Endometrial microvascular endothelial cells (primary cell): ENCODE measurements at regions not wholly inside any gene's neighbourhood (a gene's known extent, or its start where the extent isn't known, plus 50 kb on each side); places are given as distances from the start of the nearest gene placed in this dataset.
"Not testable (repeated sequence)": the region's sequence is repeated elsewhere in the genome, so short reads cannot be mapped to it uniquely, and the experiment has no call there.

Experiments used
- in situ Hi-C: cut with HindIII; loops from 2 replicates; pipeline ENCODE4 v1.10.0; 2017; ENCODE audit warnings: low sequenced_read_pairs, low pct_unique_long_range_greater_than_20kb; ENCODE audit errors: inconsistent ontology term

- in situ Hi-C loops, result no loop called here
Measured at GRCh38 chr2:41170589-41170988, 718.7 kb upstream of the SLC8A1 start.

GRCh38 chr2:41180387-41180786, 728.5 kb upstream of the SLC8A1 start:
- in situ Hi-C loops, result no loop called here

GRCh38 chr2:41182961-41183360, 731.1 kb upstream of the SLC8A1 start:
- in situ Hi-C loops, result no loop called here

DNA sequence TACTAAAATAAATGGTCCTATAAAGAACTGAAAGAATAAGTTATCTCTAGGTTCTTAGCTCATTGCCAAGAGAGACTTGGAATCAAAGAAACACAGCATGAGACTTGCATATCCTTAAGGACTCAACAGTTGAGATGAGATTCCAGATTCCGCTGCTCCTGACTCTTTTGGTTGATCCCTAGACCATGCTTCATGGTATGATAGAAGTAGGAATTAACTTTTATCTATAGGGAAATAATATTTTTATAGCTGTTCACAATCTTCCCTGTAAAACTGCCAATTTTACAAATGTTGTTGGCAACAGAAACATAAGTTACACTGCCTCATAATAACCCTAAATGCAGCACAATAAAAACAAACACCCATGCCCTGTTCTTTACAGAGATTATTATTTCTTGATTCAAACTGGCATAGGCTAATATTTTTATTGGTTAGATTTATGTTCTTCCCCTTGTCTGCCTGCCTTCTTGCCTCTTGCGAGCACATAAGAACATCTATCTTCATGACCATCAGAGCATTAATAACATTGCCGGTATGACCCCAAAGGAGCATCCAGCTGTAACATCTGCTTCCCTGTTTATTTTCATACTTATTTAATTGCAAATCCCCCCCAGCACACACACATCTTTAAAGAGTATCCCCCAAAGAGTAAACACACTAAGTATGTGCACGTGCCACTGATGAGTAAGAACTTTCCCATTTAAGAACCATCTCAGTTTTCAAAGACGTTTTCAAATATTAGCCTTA, 735.7 kb upstream of the SLC8A1 start:
- in situ Hi-C loops, result no loop called here

GRCh38 chr2:41194230-41194629, 742.3 kb upstream of the SLC8A1 start:
- in situ Hi-C loops, result no loop called here

DNA sequence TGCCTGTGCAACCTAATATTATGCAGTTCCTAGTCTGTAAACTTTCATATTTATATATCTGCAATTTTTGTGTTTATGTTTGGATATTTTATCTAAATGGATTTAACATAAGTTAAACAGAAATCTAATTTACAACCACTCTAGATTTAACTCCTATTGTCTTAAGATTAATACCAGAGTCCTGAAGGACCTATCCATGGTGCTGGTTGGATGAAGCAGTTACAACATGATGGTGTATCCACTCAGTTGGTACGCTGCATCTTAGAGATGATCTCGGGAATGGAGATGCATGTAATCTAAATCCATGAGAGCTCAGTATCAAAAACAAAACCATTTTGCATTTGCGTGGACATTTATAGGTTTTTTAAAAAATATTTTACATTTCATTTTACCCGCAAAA, 745.9 kb upstream of the SLC8A1 start:
- in situ Hi-C loops, result no loop called here

DNA sequence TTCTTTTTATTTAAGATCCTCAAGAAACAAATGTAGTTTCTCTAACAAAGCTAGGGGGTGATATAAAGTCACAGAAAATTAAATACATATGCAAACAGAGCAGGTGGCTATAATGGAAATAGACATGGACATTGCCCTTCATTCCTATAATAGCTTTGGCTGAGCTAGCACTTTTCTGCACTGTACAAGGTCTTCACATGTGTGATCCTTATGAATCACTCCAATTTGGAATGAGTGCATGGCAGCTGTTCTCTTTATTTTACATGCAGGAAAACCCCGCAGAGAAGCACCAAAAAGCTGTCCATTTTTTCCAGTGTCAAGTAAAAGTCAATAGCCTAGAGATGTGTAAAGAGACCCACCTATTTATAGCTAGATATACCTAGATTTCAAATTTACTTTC, 747.4 kb upstream of the SLC8A1 start:
- in situ Hi-C loops, result no loop called here

DNA sequence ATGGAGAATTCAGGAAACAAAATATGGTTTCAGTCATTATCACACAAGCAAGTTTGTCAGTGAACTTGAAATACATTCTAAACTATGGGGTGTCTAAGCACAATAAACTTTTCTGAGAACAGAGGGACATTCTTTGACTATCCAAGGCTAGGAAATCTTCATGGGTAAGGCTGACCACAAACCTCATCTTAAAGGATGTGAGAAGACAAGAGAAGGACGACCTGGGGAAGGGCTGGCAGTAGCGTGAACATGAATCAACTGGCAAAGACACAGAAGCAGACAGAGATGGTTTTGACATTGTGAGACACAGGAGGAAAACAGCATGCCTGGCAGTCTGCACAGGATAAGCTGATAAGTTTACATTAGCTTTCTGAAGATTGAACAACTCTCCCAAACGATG, 752.4 kb upstream of the SLC8A1 start:
- in situ Hi-C loops, result no loop called here

DNA sequence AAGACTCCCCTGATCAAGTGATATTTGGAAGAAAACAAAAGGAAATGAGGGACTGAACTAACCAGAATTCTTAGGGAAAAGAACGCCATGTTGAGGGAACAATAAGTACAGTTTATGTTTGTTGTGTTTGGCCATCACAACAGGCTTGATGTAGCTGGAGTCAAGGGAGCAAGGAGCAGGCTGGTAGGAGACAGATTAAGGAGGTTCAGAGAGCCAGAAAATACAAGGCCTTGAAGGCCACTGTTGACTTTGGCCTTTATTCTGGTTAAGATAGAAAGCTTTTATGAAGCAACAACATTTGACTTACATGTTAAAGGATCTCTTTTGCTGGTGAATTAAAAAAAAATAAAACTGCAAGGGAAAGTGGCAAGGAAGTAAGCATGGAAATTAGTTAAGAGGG, 754.1 kb upstream of the SLC8A1 start:
- in situ Hi-C loops, result no loop called here

GRCh38 chr2:41207578-41207977, 755.7 kb upstream of the SLC8A1 start:
- in situ Hi-C loops, result no loop called here

GRCh38 chr2:41210030-41210429, 758.1 kb upstream of the SLC8A1 start:
- in situ Hi-C loops, result not testable (repeated sequence)

- in situ Hi-C loops, result no loop called here
Measured at GRCh38 chr2:41216978-41217377, 765.1 kb upstream of the SLC8A1 start.

DNA sequence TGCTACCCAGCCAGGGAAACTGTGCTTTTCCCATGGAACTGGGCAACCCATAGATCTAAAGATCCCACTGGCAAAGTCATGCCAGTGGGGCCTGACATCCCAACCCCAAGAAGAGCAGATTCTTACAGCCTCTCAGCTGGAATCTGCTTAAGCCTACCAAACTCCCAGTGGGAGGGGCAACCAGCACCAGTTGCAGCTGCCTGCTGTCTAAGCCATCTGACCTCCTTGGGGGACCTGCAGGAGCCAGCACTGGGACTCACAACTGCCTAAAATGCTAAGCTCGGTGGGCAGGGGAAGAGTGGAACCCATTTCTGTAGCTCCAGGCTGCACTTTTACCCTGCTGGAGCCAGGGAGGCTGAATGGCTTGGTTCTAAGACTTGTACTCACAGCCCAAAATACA, 770.7 kb upstream of the SLC8A1 start:
- in situ Hi-C loops, result no loop called here

DNA sequence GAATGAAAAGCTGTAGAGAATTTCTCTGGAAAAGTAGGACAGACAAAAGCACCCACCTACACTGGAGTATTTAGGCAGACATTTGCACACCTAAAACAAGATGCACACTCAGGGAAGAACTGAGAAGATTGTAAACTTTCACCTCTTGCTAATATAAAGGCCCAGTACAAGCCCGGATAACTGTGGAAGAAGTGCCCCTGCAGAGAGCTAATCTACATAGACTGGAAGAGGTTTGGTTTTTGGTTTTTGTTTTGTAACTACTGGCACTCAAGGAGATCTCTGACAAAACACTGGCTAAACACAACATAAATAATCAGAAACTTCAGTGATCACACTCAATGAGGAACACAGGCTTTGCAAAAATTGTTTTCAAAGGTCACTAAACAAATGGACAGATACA, 782.2 kb upstream of the SLC8A1 start:
- in situ Hi-C loops, result no loop called here

DNA sequence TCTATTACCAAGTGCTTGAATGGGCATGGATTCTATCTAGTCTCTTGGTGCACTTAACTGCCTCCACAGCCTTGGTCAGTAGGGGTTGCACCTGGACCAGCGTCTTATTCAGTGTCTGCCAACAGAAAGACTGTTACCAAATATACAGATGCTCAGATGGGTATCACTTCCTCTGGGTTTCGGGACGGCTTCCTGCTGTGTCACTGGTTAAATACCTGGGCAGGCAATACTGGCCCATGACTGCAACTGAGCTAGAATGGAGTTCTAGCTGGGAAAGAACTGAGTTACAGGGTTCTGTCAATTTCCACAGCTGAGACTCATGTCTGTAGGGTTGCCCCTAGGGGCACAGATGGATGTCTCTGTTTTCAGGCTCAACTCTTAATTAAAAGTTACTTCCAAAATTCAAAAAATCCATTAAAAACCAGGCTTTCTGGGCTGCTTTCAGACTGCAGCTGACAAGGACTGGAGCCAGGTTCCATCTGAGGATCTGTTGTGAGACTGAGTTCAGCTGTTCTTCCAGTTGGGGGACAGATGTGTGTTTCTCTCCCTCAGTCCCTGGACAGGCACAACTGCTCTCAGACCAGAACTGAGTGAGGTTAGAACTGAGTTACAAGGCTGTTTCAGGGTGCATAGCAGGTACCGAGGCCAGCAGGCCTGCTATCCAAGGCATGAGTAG, 789.6 kb upstream of the SLC8A1 start:
- in situ Hi-C loops, result no loop called here

GRCh38 chr2:41242001-41242331, 790.1 kb upstream of the SLC8A1 start:
- in situ Hi-C loops, result no loop called here

- in situ Hi-C loops, result no loop called here
Measured at GRCh38 chr2:41267929-41268659, 779.7 kb upstream of the PKDCC start.

DNA sequence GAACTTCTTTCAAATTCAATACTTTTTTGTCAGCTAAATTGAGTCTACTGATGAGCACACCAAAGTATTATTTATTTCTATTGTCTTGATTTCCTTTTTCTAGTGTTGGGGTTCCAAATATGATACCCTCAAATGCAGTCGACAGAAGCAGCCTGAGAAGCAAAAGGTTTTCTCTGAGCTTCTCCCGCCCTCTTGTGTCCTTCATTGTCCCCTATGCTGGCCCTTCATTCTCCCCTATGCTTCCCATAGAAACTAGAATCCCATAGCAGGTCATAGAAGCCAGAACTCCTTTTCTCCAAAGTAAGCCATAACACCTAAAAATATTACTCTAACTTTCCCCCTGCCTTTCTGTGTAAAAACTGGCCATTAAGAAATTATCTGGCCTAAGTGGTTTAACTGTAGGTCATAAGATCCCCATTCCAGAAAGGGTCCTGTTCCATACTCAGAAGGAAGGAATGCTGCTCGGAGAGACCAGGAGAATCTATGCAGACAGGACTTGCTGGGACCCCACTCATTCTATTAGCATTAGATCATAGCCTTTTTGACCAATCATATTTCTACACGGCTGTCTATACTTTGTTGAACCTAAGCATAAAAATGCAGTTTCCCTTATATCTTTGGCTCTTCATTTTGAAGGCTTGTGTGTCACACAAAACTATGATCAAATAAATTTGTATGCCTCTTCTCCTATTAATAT, 764.6 kb upstream of the PKDCC start:
- in situ Hi-C loops, result no loop called here

- in situ Hi-C loops, result no loop called here
Measured at GRCh38 chr2:41293491-41293890, 754.3 kb upstream of the PKDCC start.

DNA sequence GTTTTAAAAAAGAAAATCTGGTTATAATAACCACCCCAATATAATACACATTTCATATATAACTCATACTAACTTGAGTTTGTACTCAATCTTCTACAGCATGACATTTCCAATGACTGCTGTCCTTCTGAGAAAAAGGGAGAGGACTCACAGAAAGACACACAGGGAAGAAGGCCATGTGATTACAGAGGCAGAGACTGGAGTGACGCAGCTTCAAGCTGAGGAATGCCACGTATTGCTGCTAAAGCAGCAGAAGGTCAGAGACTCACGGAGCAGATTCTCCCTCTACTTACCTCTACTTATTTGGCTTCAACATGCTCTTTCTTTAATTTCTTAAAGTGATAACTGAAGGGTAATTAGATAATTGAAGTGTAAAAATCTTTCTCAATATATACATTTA, 753.5 kb upstream of the PKDCC start:
- in situ Hi-C loops, result no loop called here
